Neuron (in vitro differentiated cells): ENCODE measurements at regions not wholly inside any gene's neighbourhood (a gene's known extent, or its start where the extent isn't known, plus 50 kb on each side); places are given as distances from the start of the nearest gene placed in this dataset.

Experiments
- H2AFZ ChIP-seq: one replicate; pipeline ENCODE4 v1.6.1; 2013; ENCODE audit warnings: low read depth, mild to moderate bottlenecking, inconsistent platforms, low read length, moderate library complexity
- H3K27me3 ChIP-seq: one replicate; pipeline ENCODE4 v1.6.1; 2013; ENCODE audit warnings: low read length; ENCODE audit not compliant: insufficient read depth
- H3K36me3 ChIP-seq: one replicate; pipeline ENCODE4 v1.6.1; 2013; ENCODE audit warnings: low read length; ENCODE audit not compliant: insufficient read depth
- H3K4me1 ChIP-seq: one replicate; pipeline ENCODE4 v1.6.1; 2013; ENCODE audit warnings: low read length; ENCODE audit not compliant: insufficient read depth
- H3K4me3 ChIP-seq: 2 replicates; pipeline ENCODE4 v1.5.1; 2013; ENCODE audit warnings: mild to moderate bottlenecking, low read length, moderate library complexity
- H3K9me3 ChIP-seq: one replicate; pipeline ENCODE4 v1.6.1; 2013; ENCODE audit warnings: low read length

DNA sequence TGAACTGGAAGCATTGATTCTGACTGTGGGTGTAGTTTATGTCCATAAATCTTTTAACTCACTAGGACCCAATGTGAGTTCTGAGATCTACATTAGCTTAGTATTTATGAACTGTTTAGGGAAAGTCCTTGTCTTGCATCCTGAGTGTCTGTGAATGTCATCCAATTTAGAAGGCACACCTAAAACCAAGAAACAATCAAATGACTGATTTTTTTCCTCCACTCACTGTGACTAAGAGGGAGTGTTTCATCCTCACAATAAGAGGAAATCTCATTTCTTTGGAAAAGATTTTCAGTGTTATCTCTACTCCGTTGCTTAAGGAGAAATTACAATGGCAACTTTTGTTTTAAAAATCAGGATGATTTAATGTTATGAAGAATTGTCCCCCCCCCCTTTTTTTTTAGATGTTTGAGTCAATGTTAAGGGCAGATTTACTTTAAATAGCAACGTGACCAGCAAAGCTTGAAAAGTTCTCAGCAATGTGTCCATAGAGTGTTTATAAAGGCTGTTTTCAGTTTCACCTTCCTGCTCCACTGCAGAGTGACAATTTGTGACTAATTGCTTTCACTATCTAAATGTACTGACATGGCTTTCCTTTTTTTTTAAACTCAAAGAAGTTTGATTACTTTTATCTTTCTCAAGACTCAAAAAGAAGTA, 173.0 kb downstream of the SPCS3 start:
- no peaks in the 10 kb centered on the region for H3K4me1 ChIP-seq
- H3K36me3 ChIP-seq, result no peaks in the 10 kb centered on the region
- no peak overlapping the region for H3K4me3 ChIP-seq

DNA sequence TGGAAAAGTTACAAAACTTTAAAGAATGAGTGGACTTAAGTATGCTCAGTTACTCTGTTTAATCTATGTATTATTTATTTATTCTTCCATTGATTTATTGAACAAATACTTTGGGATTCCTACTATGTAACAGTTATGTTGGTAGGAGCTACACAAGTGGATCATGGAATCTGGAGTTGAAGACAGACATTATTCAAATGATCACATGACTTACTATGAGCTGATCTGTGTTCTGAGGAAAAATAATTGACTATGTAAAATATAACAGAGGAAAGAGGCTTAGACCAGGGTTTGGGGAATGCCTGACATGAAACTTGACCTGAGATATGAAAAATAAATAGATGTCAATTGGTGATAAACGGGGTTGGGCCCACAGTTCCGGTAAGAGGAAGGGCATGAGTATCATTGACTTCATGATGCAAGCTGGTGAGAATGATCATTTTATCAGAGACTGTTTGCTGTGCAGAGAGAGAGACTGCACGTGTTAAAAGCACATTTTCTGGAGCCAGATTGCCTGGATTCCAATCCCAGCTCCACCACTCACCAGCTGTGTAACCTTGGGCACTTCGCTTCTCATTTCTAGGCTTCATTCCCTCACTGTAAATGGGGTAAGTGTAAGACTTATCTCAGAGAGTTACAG, 179.0 kb downstream of the SPCS3 start:
- Histone ChIP-seq H3K4me3 (no peak overlapping the region), H3K4me1 (no peaks in the 10 kb centered on the region), H3K27me3 (no peaks in the 10 kb centered on the region), H2AFZ (no peak overlapping the region), H3K9me3 (peaks cover under 1% of the 10 kb centered on the region), H3K36me3 (no peaks in the 10 kb centered on the region)

More for the DNA sequence above, 173.0 kb downstream of the SPCS3 start:
- Histone ChIP-seq H2AFZ (no peak overlapping the region), H3K27me3 (no peaks in the 10 kb centered on the region), H3K9me3 (peaks cover 2% of the 10 kb centered on the region)

DNA sequence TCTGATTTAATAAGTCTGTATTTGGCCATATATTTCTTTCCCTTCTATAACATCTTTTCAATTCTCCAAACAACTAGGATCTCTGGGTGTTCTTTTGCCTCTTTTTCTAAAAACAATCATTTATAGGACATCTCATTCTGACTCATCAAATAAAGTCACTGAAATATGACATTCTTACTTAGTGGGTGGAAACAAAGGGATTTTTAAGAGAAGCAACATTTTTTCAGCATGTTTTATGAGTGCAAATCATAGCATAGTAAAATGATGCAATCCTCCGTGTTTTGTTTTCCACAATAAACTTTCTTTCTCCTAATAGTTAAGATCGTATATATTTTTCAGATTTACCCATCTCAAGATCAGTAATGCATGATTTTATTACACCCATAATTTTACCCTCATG, 179.8 kb downstream of the SPCS3 start:
- Histone ChIP-seq H3K27me3 (no peaks in the 10 kb centered on the region), H3K4me1 (no peaks in the 10 kb centered on the region), H3K36me3 (no peaks in the 10 kb centered on the region), H3K9me3 (no peaks in the 10 kb centered on the region), H3K4me3 (no peak overlapping the region), H2AFZ (no peak overlapping the region)

DNA sequence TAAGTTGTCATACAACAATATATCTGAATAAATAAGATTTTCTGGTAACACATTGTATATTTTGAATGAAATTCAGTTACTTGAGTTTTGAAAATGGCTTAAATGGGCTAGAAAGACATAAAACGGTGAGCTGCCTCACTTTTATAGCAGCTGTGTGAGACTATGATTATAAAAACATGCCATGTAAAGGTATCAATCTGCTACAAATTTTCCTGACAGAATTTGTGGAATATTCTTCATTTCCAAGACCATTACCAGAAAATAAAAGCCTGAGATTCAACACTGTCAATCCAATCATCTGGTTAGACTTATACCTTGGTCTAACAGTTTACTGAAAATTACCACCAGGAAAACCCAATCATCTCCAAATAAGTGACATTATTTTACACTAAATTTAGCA, 181.1 kb downstream of the SPCS3 start:
- H3K9me3 ChIP-seq, result no peaks in the 10 kb centered on the region
- H3K36me3 ChIP-seq, result no peaks in the 10 kb centered on the region
- no peak overlapping the region for H2AFZ ChIP-seq
- H3K4me1 ChIP-seq, result no peaks in the 10 kb centered on the region
- H3K27me3 ChIP-seq, result no peaks in the 10 kb centered on the region
- H3K4me3 ChIP-seq, result no peak overlapping the region

DNA sequence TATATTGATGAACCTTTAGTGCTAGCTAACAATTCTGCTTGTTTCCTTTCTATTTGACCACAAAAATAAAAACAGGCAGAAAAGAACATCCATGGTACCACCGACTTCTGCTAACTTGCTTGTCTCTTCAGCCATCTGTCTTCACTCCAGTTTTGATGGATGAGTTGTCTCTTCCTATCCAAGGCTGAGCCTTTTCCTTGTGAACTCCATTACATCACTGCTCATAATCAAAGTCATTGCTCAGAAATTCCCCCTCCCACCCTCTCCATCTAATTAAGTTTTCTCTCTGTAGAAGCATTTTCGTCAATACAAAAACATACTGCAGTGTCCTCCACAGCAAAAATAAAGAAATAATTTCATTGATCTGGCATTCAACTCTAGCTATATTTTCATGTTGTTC, 184.4 kb downstream of the SPCS3 start:
- H3K27me3 ChIP-seq, result no peaks in the 10 kb centered on the region
- H2AFZ ChIP-seq, result no peak overlapping the region
- no peaks in the 10 kb centered on the region for H3K36me3 ChIP-seq
- no peaks in the 10 kb centered on the region for H3K9me3 ChIP-seq
- H3K4me1 ChIP-seq, result no peaks in the 10 kb centered on the region
- no peak overlapping the region for H3K4me3 ChIP-seq

DNA sequence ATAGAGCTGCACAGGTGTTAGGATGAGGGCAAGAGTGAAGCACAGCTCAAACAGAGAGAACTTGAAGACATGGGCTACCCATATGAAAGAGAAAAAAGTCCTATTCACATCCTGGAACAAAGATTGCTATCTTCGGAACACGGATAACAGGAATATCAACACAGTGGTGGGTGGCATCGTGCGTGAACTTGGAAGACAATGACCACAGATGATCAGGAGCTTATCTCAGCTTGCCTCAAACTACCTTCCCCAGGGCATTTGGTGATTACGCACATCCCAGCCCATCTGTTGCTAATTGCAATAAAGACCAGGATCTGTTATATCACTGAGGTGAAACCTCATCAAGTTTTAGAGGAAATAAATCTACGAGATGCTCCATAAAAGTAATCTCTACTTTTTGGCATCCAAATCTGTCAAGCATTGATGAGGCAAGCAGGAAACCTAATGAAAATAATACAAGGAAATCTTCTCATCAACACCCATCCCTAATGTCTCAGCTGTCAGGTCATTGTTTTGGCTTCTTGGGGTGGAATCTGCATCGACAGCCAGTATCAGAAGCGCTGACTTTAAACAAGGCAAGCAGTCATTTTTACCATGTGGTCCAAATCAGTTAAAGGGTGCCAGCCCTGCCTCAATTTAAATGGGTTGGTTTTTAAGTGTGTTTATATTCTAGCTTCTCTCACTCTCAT, 188.2 kb downstream of the SPCS3 start:
- H3K27me3 ChIP-seq, result no peaks in the 10 kb centered on the region
- H3K36me3 ChIP-seq, result no peaks in the 10 kb centered on the region

DNA sequence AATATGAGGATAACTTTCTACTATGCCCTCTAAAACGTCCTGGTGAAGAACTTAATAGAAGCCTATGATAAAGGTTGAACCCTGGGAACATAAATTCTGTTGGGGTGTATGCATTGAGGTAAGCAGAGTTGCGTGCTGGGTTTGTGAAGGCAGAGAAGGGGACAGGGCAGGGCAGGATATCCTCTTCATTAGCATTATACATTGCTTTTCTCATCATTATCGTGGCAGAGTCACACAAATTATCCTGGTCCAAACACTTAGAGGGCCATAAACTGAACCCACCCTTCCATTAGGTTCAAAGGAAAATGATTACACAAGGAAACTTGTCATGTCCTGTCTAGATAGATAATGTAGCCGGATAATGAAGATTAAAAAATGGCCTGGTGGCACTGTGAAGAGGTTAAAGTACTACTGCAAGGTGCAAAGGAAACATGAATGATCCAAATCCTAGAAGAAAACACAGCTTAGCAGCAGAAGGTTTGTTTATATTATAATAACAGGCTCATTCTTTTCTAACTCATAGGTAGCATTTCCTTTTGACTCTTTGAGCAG, 189.1 kb downstream of the SPCS3 start:
- Histone ChIP-seq H3K9me3 (no peaks in the 10 kb centered on the region), H3K36me3 (no peaks in the 10 kb centered on the region), H3K27me3 (no peaks in the 10 kb centered on the region), H3K4me3 (no peak overlapping the region), H3K4me1 (no peaks in the 10 kb centered on the region), H2AFZ (no peak overlapping the region)

More for the DNA sequence above, 188.2 kb downstream of the SPCS3 start:
- Histone ChIP-seq H3K9me3 (no peaks in the 10 kb centered on the region), H2AFZ (no peak overlapping the region), H3K4me3 (no peak overlapping the region), H3K4me1 (no peaks in the 10 kb centered on the region)

DNA sequence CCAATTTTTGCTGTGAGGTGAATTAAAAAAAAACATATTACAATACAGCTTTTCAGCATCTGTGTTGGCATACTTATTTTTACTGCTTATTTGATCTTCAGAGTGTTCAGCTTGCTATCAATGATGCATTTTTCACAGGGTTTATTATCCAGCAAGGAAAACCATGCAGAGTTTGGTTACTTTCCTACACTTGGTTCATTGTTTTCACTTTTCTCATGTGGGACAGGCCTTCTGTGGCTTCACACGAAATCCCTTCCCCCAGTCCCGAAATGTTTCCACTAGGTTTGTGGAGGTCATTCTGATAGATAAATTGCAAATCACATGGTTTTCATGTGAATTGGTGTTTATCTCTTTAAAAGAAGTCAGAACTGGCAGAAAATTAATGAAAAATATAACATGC, 205.8 kb downstream of the SPCS3 start:
- no peaks in the 10 kb centered on the region for H3K36me3 ChIP-seq
- no peak overlapping the region for H3K4me3 ChIP-seq
- H3K4me1 ChIP-seq, result peaks cover 11% of the 10 kb centered on the region
- no peaks in the 10 kb centered on the region for H3K27me3 ChIP-seq
- no peaks in the 10 kb centered on the region for H3K9me3 ChIP-seq
- H2AFZ ChIP-seq, result no peak overlapping the region

DNA sequence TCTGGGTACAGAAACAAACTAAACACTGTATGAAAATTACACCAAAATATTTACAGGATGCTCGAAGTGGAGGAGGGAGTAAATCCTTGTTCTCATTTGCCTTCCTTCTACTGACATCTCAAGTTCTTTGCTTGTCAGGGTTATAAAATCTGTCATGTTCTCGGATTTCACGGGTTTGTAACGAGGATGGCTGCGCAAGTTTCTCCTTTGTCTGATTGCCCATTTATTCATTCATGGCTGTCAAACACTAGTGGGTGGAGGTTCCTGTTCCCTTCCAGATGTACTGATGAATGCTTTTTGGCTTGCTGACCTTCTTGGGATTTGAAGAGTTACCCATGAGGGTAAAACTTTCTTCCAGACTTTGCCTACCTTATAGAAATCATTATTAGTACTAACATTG, 206.9 kb downstream of the SPCS3 start:
- H3K27me3 ChIP-seq, result no peaks in the 10 kb centered on the region
- peaks cover 11% of the 10 kb centered on the region for H3K4me1 ChIP-seq
- H2AFZ ChIP-seq, result no peak overlapping the region
- H3K9me3 ChIP-seq, result no peaks in the 10 kb centered on the region
- H3K4me3 ChIP-seq, result no peak overlapping the region
- no peaks in the 10 kb centered on the region for H3K36me3 ChIP-seq

DNA sequence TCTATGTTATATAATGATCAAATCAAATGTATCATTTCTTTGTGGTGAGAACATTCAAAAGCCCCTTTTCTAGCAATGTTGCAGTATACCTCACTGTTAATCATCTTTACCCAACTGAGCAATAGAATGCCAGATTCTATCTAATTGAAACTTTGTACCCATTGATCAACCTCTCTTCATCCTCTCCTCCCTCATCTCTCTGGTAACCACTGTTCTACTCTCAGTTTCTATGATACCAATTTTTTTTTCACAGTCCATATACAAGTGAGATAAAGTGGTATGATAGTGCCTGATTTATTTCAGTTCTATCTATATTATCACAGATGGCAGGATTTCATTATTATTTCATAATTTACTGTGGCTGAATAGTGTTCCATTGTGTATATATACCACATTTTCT, 209.8 kb downstream of the SPCS3 start:
- no peaks in the 10 kb centered on the region for H3K36me3 ChIP-seq
- H3K4me3 ChIP-seq, result no peak overlapping the region
- no peaks in the 10 kb centered on the region for H3K9me3 ChIP-seq
- no peaks in the 10 kb centered on the region for H3K27me3 ChIP-seq
- peaks cover 11% of the 10 kb centered on the region for H3K4me1 ChIP-seq
- H2AFZ ChIP-seq, result no peak overlapping the region

DNA sequence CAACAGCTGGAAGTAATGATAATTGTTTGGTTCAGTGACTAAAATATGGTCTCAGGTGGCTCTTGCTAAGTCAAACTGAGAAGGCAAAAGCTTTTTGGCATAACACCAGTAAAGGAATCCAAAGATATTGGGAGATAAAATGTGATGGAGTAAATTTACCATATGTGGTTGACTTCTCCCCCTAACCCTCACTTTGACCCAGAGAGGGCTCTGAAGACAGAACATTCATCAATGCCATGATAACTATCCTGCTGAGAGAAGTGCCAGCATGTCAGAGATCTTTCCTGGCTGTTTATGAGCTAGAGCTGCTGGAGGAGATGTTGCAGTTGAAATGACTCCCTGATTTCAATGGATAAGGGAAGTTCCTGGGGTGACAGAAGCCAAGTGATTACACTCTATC, 213.4 kb downstream of the SPCS3 start:
- Histone ChIP-seq H3K27me3 (no peaks in the 10 kb centered on the region), H3K4me1 (peaks cover 5% of the 10 kb centered on the region), H3K36me3 (no peaks in the 10 kb centered on the region), H2AFZ (no peak overlapping the region), H3K9me3 (no peaks in the 10 kb centered on the region), H3K4me3 (no peak overlapping the region)

DNA sequence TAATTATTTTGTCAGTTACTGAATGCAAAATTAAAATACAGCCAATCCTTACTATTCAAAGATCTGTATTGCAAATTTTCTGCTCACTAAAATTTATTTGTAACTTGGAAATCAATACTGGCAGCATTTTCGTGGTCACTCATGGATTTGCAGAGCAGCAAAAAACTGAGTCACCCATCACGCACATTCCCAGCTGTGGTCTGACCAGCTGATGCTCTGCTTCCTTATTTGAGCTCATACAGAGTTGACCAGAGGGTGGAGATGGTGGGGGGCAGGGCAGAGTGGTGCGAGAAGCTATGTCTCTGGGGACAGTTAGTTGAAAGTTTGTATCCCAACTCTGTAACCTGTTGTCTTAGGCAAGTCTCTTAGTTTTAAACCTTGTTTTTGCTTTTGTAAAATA, 214.8 kb downstream of the SPCS3 start:
- Histone ChIP-seq H3K9me3 (no peaks in the 10 kb centered on the region), H3K4me3 (no peak overlapping the region), H3K4me1 (peaks cover 2% of the 10 kb centered on the region), H2AFZ (no peak overlapping the region), H3K36me3 (no peaks in the 10 kb centered on the region), H3K27me3 (no peaks in the 10 kb centered on the region)

DNA sequence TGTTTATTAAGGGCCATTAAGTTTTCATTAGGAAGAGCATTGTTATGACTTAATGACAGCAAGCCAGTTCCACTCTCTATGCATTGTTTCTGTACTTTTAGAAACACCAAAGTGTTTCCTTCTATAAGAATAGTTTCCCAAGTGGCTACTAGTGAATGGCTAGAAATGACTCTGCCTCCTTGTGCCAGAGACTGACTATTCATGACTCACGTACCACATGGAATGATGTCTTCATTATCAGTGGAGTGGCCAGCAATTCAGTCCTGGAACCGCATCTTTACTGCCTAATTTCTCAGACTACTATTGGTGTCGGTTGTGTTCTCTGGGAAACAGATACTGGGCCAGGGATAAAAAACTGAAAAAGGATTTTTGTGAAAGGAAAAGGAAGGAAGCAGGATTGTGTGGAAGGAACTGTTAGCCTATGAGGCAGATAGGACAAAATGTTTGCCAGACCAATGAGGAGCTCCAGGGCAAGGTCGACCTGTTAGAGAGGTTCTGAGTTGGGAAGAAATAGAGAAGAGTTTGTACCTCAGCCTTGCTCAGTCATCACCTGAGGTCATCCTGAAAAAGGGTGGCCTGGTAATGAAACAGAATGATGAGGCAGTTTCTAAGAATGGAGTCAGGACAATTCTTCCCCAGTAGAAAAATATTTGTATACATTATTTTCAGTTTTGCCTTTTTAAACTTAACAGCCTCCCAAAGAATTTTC, 218.6 kb downstream of the SPCS3 start:
- no peak overlapping the region for H2AFZ ChIP-seq
- no peaks in the 10 kb centered on the region for H3K27me3 ChIP-seq
- peaks cover 2% of the 10 kb centered on the region for H3K4me1 ChIP-seq
- H3K9me3 ChIP-seq, result no peaks in the 10 kb centered on the region
- no peak overlapping the region for H3K4me3 ChIP-seq
- H3K36me3 ChIP-seq, result no peaks in the 10 kb centered on the region
